RPMI8226 (cell line): ENCODE measurements at regions not wholly inside any gene's neighbourhood (a gene's known extent, or its start where the extent isn't known, plus 50 kb on each side); places are given as distances from the start of the nearest gene placed in this dataset.

Experiments used
- DNase-seq: peaks from one replicate; pipeline ENCODE4 v3.0.0-alpha.2; 2015

GRCh38 chr1:219467524-219467923 is 145.4 kb downstream of the ZC3H11B start:
- no peak for DNase-seq

GRCh38 chr1:219466766-219467165 is 146.1 kb downstream of the ZC3H11B start:
- no peak for DNase-seq

- no peak for DNase-seq
These were observed 147.5 kb downstream of the ZC3H11B start for GRCh38 chr1:219465212-219466093.

GRCh38 chr1:219463636-219464035 is 149.3 kb downstream of the ZC3H11B start:
- no peak for DNase-seq

- DNase-seq = no peak
These were observed 150.9 kb downstream of the ZC3H11B start for GRCh38 chr1:219461981-219462400.

- DNase-seq = no peak
These were observed 151.7 kb downstream of the ZC3H11B start for GRCh38 chr1:219460896-219461815.

- DNase-seq = no peak
These were observed 152.6 kb downstream of the ZC3H11B start for GRCh38 chr1:219460081-219460895.

- no peak for DNase-seq
These were observed 153.4 kb downstream of the ZC3H11B start for GRCh38 chr1:219459351-219460080.

GRCh38 chr1:219446288-219446687 is 166.6 kb downstream of the ZC3H11B start:
- DNase-seq = no peak

- DNase-seq = no peak
These were observed 167.0 kb downstream of the ZC3H11B start for GRCh38 chr1:219445864-219446263.

- DNase-seq = no peak
These were observed 168.4 kb downstream of the ZC3H11B start for GRCh38 chr1:219444474-219444873.

- no peak for DNase-seq
These were observed 169.1 kb downstream of the ZC3H11B start for GRCh38 chr1:219443763-219444162.

- DNase-seq = no peak
These were observed 170.3 kb downstream of the ZC3H11B start for GRCh38 chr1:219442611-219443061.

- DNase-seq = no peak
These were observed 171.0 kb downstream of the ZC3H11B start for GRCh38 chr1:219441884-219442283.

- no peak for DNase-seq
These were observed 173.5 kb downstream of the ZC3H11B start for GRCh38 chr1:219439376-219439775.

GRCh38 chr1:219438386-219438785 is 174.5 kb downstream of the ZC3H11B start:
- no peak for DNase-seq

- no peak for DNase-seq
These were observed 178.0 kb downstream of the ZC3H11B start for GRCh38 chr1:219434923-219435297.

GRCh38 chr1:219434285-219434922 is 178.5 kb downstream of the ZC3H11B start:
- no peak for DNase-seq

GRCh38 chr1:219433496-219434131 is 179.3 kb downstream of the ZC3H11B start:
- no peak for DNase-seq

GRCh38 chr1:219433001-219433400 is 179.9 kb downstream of the ZC3H11B start:
- no peak for DNase-seq

- no peak for DNase-seq
These were observed 180.7 kb downstream of the ZC3H11B start for GRCh38 chr1:219432191-219432606.
